ENCODE measurements at regions not wholly inside any gene's neighbourhood (a gene's known extent, or its start where the extent isn't known, plus 50 kb on each side); places are given as distances from the start of the nearest gene placed in this dataset.

DNA sequence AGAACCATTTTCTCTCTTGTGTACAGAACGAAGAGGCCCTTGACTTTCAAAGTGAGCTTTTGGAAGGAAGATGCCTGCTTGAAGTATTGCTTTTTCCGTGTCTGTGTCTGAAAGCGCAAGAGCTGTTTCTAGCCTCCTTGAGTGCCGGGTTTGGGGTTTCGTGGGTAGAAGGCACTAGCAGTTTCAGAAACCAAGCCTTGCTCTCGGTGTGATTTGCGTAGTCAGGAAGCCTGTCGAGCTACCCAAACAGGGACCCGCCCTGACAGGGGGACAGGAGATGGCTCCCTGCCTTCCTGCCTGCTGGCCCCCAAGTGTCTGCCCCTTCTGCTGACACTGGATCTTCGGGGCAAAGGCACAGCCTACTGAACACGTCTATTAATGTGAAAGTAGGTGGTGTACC is 322.0 kb downstream of the MAF start:
- no peak overlapping the region for H3K4me3 ChIP-seq
- no peaks in the 10 kb centered on the region for H3K4me1 ChIP-seq
- peak overlapping the region; percentile 1 for H3K27ac ChIP-seq
- no peaks in the 10 kb centered on the region for H3K9me3 ChIP-seq
- no peak for TF ChIP-seq CTCF (IDR thresholded peaks at IDR 0.05)
- intact Hi-C loops (cut with DNase I): no loop called here
- ATAC-seq (peak in 1 of 2 donors; percentile 40), DNase-seq (no peak)
- no peaks in the 10 kb centered on the region for H3K36me3 ChIP-seq
- no peaks in the 10 kb centered on the region for H3K27me3 ChIP-seq (ENCODE audit: low read depth)

DNA sequence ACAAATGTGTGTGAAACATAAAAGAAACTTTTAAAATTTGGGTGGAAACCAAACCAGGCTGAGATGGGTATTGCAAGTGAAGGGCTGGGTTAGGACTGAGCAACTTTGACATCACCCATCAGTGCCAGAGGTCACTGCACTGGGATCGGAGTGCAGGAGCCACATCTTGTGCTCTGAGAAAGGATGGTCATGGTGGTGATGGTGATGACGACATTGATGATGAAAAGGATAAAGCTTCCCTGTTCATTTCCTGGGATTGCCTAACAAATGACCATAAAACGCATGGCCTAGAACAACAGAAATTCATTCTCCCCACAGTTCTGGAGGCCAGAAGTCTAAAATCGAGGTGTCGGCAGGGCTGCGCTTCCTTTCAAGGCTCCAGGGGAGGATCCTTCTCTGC is 324.0 kb downstream of the MAF start:
- no peaks in the 10 kb centered on the region for H3K9me3 ChIP-seq
- ATAC-seq (no peak), DNase-seq (no peak)
- intact Hi-C loops (cut with DNase I): no loop called here
- no peaks in the 10 kb centered on the region for H3K4me1 ChIP-seq
- no peaks in the 10 kb centered on the region for H3K27me3 ChIP-seq (ENCODE audit: low read depth)
- no peak for TF ChIP-seq CTCF (IDR thresholded peaks at IDR 0.05)
- no peak overlapping the region for H3K4me3 ChIP-seq
- no peak overlapping the region for H3K27ac ChIP-seq
- no peaks in the 10 kb centered on the region for H3K36me3 ChIP-seq

- H3K27ac ChIP-seq: no peak overlapping the region
- H3K4me3 ChIP-seq: no peak overlapping the region
- no peaks in the 10 kb centered on the region for H3K36me3 ChIP-seq
- TF ChIP-seq CTCF (IDR thresholded peaks at IDR 0.05): no peak
- intact Hi-C loops (cut with DNase I): no loop called here
- no peak for DNase-seq
- no peaks in the 10 kb centered on the region for H3K4me1 ChIP-seq
- H3K9me3 ChIP-seq: no peaks in the 10 kb centered on the region
- ATAC-seq: no peak
- H3K27me3 ChIP-seq (ENCODE audit: low read depth): no peaks in the 10 kb centered on the region
Observed at GRCh38 chr16:79274264-79274663, 326.3 kb downstream of the MAF start.

- ATAC-seq: peak in 1 of 2 donors; percentile 38
- intact Hi-C loops (cut with DNase I): no loop called here
- Histone ChIP-seq H3K4me3 (no peak overlapping the region), H3K36me3 (no peaks in the 10 kb centered on the region), H3K27ac (no peak overlapping the region), H3K27me3 (ENCODE audit: low read depth) (no peaks in the 10 kb centered on the region), H3K9me3 (no peaks in the 10 kb centered on the region), H3K4me1 (no peaks in the 10 kb centered on the region)
- DNase-seq: peak; percentile 51
- no peak for TF ChIP-seq CTCF (IDR thresholded peaks at IDR 0.05)
Observed at GRCh38 chr16:79272141-79272577, 328.4 kb downstream of the MAF start.

DNA sequence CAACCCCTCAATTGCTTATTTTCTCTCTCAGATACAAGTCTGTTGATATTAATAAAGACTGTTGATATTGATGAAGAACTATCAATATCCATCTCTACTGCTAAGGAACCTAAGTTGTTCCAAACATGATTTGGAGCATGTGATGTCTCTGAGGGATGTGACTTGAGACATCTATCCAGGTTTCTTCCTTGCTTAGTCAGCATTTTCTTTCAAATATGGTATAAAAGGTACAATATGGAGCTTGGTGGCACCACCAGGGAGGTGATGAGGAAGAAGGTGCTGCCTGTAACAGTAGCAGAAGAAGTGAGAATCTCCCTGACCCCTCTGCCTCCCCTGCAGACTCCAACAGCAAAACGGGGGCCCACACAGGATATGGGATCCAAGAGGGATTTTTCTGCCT is 329.0 kb downstream of the MAF start:
- TF ChIP-seq CTCF (IDR thresholded peaks at IDR 0.05): no peak
- H3K27ac ChIP-seq: no peak overlapping the region
- intact Hi-C loops (cut with DNase I): no loop called here
- no peak overlapping the region for H3K4me3 ChIP-seq
- H3K9me3 ChIP-seq: no peaks in the 10 kb centered on the region
- no peaks in the 10 kb centered on the region for H3K27me3 ChIP-seq (ENCODE audit: low read depth)
- no peaks in the 10 kb centered on the region for H3K4me1 ChIP-seq
- DNase-seq (no peak), ATAC-seq (no peak)
- no peaks in the 10 kb centered on the region for H3K36me3 ChIP-seq

GRCh38 chr16:79270011-79270410 is 330.5 kb downstream of the MAF start:
- Histone ChIP-seq H3K4me3 (no peak overlapping the region), H3K27ac (no peak overlapping the region), H3K4me1 (no peaks in the 10 kb centered on the region), H3K36me3 (no peaks in the 10 kb centered on the region), H3K27me3 (ENCODE audit: low read depth) (no peaks in the 10 kb centered on the region), H3K9me3 (no peaks in the 10 kb centered on the region)
- TF ChIP-seq CTCF (IDR thresholded peaks at IDR 0.05): no peak
- intact Hi-C loops (cut with DNase I): no loop called here
- ATAC-seq: no peak
- no peak for DNase-seq
